GM23338 (cell line): ENCODE measurements at regions not wholly inside any gene's neighbourhood (a gene's known extent, or its start where the extent isn't known, plus 50 kb on each side); places are given as distances from the start of the nearest gene placed in this dataset.

ENCODE experiments used
- CTCF ChIP-seq, 2 experiments: fragments of 200-600 bp in 1 of 2; sonication (generic) in 1 of 2; conservative IDR thresholded peaks; 2 replicates each; pipeline versions ENCODE4 v1.5.1 to v1.6.1; 2016 to 2017; ENCODE audit warnings: antibody characterized with exemption in 2 of 2, low read depth in 2 of 2, mild to moderate bottlenecking in 2 of 2, moderate library complexity in 1 of 2
- EZH2 ChIP-seq: fragments of 200-600 bp; sonication (generic); IDR thresholded peaks from one replicate; pipeline ENCODE4 v1.8.0; 2017; ENCODE audit warnings: antibody characterized with exemption, mild to moderate bottlenecking, low read depth; ENCODE audit not compliant: unreplicated experiment
- JUNB ChIP-seq: IDR thresholded peaks from one replicate; pipeline ENCODE4 v1.6.1; 2016; ENCODE audit warnings: antibody characterized with exemption; ENCODE audit not compliant: unreplicated experiment
- POLR2AphosphoS5 ChIP-seq: IDR thresholded peaks from 2 replicates; pipeline ENCODE4 v1.6.1; 2016; ENCODE audit warnings: antibody characterized with exemption, low read depth
- STAT1 ChIP-seq: IDR thresholded peaks from one replicate; pipeline ENCODE4 v1.6.1; 2016; ENCODE audit warnings: antibody characterized with exemption; ENCODE audit not compliant: unreplicated experiment
- ZNF331 ChIP-seq: fragments of 250-450 bp; sonication (Bioruptor Pico); IDR thresholded peaks from 2 replicates; pipeline ENCODE4 v1.5.0; 2020; ENCODE audit warnings: low read depth, mild to moderate bottlenecking, moderate library complexity
- TF ChIP-seq, protein P1 (sequence below): IDR thresholded peaks from one replicate; pipeline ENCODE4 v1.6.1; 2018; ENCODE audit warnings: antibody characterized with exemption; ENCODE audit not compliant: unreplicated experiment

DNA sequence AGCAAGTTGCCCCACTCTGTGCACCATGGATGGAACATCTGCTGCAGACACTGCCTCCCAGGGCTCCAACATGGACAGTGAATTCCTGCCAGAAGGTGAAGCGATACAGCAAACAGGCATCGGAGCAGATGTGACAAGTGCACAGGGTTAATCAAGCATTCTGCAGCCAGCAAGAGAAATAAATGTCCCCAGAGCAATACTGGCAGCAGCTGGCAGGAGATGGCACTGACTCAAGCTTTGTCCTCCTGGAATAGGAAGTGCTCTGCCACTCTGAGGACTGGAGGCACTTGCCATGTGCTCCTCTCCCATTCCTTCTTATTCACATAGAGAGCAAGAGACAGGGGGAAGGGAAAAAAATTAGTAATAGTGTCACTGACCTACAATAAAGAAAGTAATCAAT, 402.7 kb upstream of the DAB1 start:
- TF ChIP-seq EZH2 (no peak), POLR2AphosphoS5 (no peak), CTCF (conservative IDR thresholded peaks at IDR 0.05; ENCODE audit: low read depth in 2 of 2) (no peak), JUNB (no peak), STAT1 (no peak), ZNF331 (CRISPR knock-in tag) (no peak)
- TF ChIP-seq, protein P1, sequence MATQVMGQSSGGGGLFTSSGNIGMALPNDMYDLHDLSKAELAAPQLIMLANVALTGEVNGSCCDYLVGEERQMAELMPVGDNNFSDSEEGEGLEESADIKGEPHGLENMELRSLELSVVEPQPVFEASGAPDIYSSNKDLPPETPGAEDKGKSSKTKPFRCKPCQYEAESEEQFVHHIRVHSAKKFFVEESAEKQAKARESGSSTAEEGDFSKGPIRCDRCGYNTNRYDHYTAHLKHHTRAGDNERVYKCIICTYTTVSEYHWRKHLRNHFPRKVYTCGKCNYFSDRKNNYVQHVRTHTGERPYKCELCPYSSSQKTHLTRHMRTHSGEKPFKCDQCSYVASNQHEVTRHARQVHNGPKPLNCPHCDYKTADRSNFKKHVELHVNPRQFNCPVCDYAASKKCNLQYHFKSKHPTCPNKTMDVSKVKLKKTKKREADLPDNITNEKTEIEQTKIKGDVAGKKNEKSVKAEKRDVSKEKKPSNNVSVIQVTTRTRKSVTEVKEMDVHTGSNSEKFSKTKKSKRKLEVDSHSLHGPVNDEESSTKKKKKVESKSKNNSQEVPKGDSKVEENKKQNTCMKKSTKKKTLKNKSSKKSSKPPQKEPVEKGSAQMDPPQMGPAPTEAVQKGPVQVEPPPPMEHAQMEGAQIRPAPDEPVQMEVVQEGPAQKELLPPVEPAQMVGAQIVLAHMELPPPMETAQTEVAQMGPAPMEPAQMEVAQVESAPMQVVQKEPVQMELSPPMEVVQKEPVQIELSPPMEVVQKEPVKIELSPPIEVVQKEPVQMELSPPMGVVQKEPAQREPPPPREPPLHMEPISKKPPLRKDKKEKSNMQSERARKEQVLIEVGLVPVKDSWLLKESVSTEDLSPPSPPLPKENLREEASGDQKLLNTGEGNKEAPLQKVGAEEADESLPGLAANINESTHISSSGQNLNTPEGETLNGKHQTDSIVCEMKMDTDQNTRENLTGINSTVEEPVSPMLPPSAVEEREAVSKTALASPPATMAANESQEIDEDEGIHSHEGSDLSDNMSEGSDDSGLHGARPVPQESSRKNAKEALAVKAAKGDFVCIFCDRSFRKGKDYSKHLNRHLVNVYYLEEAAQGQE, result no peak
